Muscle of leg (tissue), 3 donors: ENCODE measurements at regions not wholly inside any gene's neighbourhood (a gene's known extent, or its start where the extent isn't known, plus 50 kb on each side); places are given as distances from the start of the nearest gene placed in this dataset.

Source experiments
- DNase-seq: peaks from one replicate; pipeline ENCODE4 v3.0.0; 2013
- H3K27ac ChIP-seq: one replicate; pipeline ENCODE4 v1.5.1; 2013; ENCODE audit warnings: mild to moderate bottlenecking, low read length, control low read depth
- H3K27me3 ChIP-seq: one replicate; pipeline ENCODE4 v1.6.1; 2013; ENCODE audit warnings: low read length; ENCODE audit not compliant: control insufficient read depth, insufficient read depth
- H3K36me3 ChIP-seq: one replicate; pipeline ENCODE4 v1.6.1; 2013; ENCODE audit warnings: low read length; ENCODE audit not compliant: control insufficient read depth, insufficient read depth
- H3K4me1 ChIP-seq: one replicate; pipeline ENCODE4 v1.6.1; 2013; ENCODE audit warnings: low read length; ENCODE audit not compliant: control insufficient read depth, insufficient read depth
- H3K4me3 ChIP-seq: one replicate; pipeline ENCODE4 v1.5.1; 2013; ENCODE audit warnings: low read length, control low read depth
- H3K9me3 ChIP-seq: replicated peaks from 2 replicates; pipeline ENCODE4 v1.6.1; 2013; ENCODE audit warnings: low read depth, low read length; ENCODE audit not compliant: control insufficient read depth
- WGBS: methylation state at CpG from one replicate; pipeline ENCODE4 v1.1.5; 2013; ENCODE audit warnings: missing lambda C conversion rate; ENCODE audit not compliant: insufficient coverage; 5-methylcytosine and 5-hydroxymethylcytosine counted together

- DNase-seq: no peak
- Histone ChIP-seq H3K36me3 (no peaks in the 10 kb centered on the region), H3K27ac (no peak overlapping the region), H3K27me3 (no peaks in the 10 kb centered on the region), H3K9me3 (no peaks in the 10 kb centered on the region), H3K4me1 (peaks cover 39% of the 10 kb centered on the region), H3K4me3 (no peak overlapping the region)
- WGBS: 85% methylated on average over 10 of the region's 12 CpGs
These were observed 81.2 kb downstream of the PITPNM2 start for GRCh38 chr12:123069436-123070266.

- Histone ChIP-seq H3K27ac (no peak overlapping the region), H3K36me3 (no peaks in the 10 kb centered on the region), H3K9me3 (no peaks in the 10 kb centered on the region), H3K27me3 (no peaks in the 10 kb centered on the region), H3K4me1 (peaks cover 56% of the 10 kb centered on the region), H3K4me3 (no peak overlapping the region)
- WGBS: 81% methylated on average over 5 of the region's 5 CpGs
- DNase-seq: no peak
These were observed 83.2 kb downstream of the PITPNM2 start for GRCh38 chr12:123067654-123068053.

- Histone ChIP-seq H3K36me3 (no peaks in the 10 kb centered on the region), H3K27me3 (no peaks in the 10 kb centered on the region), H3K4me3 (no peak overlapping the region), H3K4me1 (peaks cover 58% of the 10 kb centered on the region), H3K27ac (no peak overlapping the region), H3K9me3 (no peaks in the 10 kb centered on the region)
- no peak for DNase-seq
- whole genome bisulfite sequencing: no CpG with 5 or more reads among the region's 1 CpG
These were observed 84.5 kb downstream of the PITPNM2 start for GRCh38 chr12:123066384-123066710.

- Histone ChIP-seq H3K27me3 (no peaks in the 10 kb centered on the region), H3K27ac (no peak overlapping the region), H3K4me1 (peaks cover 57% of the 10 kb centered on the region), H3K9me3 (no peaks in the 10 kb centered on the region), H3K36me3 (no peaks in the 10 kb centered on the region), H3K4me3 (no peak overlapping the region)
- DNase-seq: no peak
- 64% methylated on average over 4 of the region's 9 CpGs for WGBS
These were observed 85.1 kb downstream of the PITPNM2 start for GRCh38 chr12:123065676-123066383.

GRCh38 chr12:123064885-123065619 is 84.6 kb downstream of the ARL6IP4 start:
- Histone ChIP-seq H3K4me3 (no peak overlapping the region), H3K4me1 (peaks cover 53% of the 10 kb centered on the region), H3K27me3 (no peaks in the 10 kb centered on the region), H3K36me3 (no peaks in the 10 kb centered on the region), H3K27ac (peak overlapping the region; percentile 67), H3K9me3 (no peaks in the 10 kb centered on the region)
- no peak for DNase-seq
- 72% methylated on average over 8 of the region's 8 CpGs for WGBS

- Histone ChIP-seq H3K9me3 (no peaks in the 10 kb centered on the region), H3K27ac (peak overlapping the region; percentile 67), H3K4me3 (no peak overlapping the region), H3K36me3 (no peaks in the 10 kb centered on the region), H3K27me3 (no peaks in the 10 kb centered on the region), H3K4me1 (peaks cover 56% of the 10 kb centered on the region)
- peak; percentile 52 for DNase-seq
- 77% methylated on average over 7 of the region's 8 CpGs for WGBS
These were observed 83.9 kb downstream of the ARL6IP4 start for GRCh38 chr12:123064366-123064765.

GRCh38 chr12:123063535-123063934 is 83.1 kb downstream of the ARL6IP4 start:
- Histone ChIP-seq H3K27ac (peak overlapping the region; percentile 70), H3K27me3 (no peaks in the 10 kb centered on the region), H3K36me3 (no peaks in the 10 kb centered on the region), H3K4me1 (peaks cover 63% of the 10 kb centered on the region), H3K9me3 (no peaks in the 10 kb centered on the region), H3K4me3 (no peak overlapping the region)
- 30% methylated on average over 2 of the region's 2 CpGs for WGBS
- DNase-seq: no peak

GRCh38 chr12:123062681-123063486 is 82.4 kb downstream of the ARL6IP4 start:
- WGBS: 72% methylated on average over 6 of the region's 9 CpGs
- Histone ChIP-seq H3K36me3 (no peaks in the 10 kb centered on the region), H3K4me1 (peaks cover 66% of the 10 kb centered on the region), H3K27ac (peak overlapping the region; percentile 70), H3K27me3 (no peaks in the 10 kb centered on the region), H3K9me3 (no peaks in the 10 kb centered on the region), H3K4me3 (no peak overlapping the region)
- DNase-seq: peak; percentile 60

GRCh38 chr12:123061441-123062205 is 81.1 kb downstream of the ARL6IP4 start:
- Histone ChIP-seq H3K9me3 (no peaks in the 10 kb centered on the region), H3K4me1 (peaks cover 66% of the 10 kb centered on the region), H3K36me3 (no peaks in the 10 kb centered on the region), H3K27me3 (no peaks in the 10 kb centered on the region), H3K27ac (no peak overlapping the region), H3K4me3 (no peak overlapping the region)
- no peak for DNase-seq
- 94% methylated on average over 6 of the region's 9 CpGs for WGBS
